G401.6 (cell line): ENCODE measurements at regions not wholly inside any gene's neighbourhood (a gene's known extent, or its start where the extent isn't known, plus 50 kb on each side); places are given as distances from the start of the nearest gene placed in this dataset.
"Not testable (repeated sequence)": the region's sequence is repeated elsewhere in the genome, so short reads cannot be mapped to it uniquely, and the experiment has no call there.

ENCODE experiments used
- FAIRE-seq: peaks from 2 replicates; lab custom pipeline; 2012; peaks lifted over from hg19 to GRCh38; lab: Jason Lieb, UNC

- no peak for FAIRE-seq
Measured at GRCh38 chr7:25598765-25599164, 370.5 kb upstream of the NPVF start.

GRCh38 chr7:25600262-25600920 is 372.1 kb upstream of the NPVF start:
- peak; percentile 78 for FAIRE-seq

- peak; percentile 93 for FAIRE-seq
Measured at GRCh38 chr7:25602730-25603426, 374.6 kb upstream of the NPVF start.

- FAIRE-seq = not testable (repeated sequence)
Measured at GRCh38 chr7:25603427-25603740, 375.1 kb upstream of the NPVF start.

- no peak for FAIRE-seq
Measured at GRCh38 chr7:25611196-25611595, 382.9 kb upstream of the NPVF start.

GRCh38 chr7:25613912-25614311 is 385.6 kb upstream of the NPVF start:
- no peak for FAIRE-seq

- no peak for FAIRE-seq
Measured at GRCh38 chr7:25614415-25614814, 386.1 kb upstream of the NPVF start.

- no peak for FAIRE-seq
Measured at GRCh38 chr7:25615003-25615402, 386.7 kb upstream of the NPVF start.

- FAIRE-seq = no peak
Measured at GRCh38 chr7:25615593-25615992, 387.3 kb upstream of the NPVF start.

GRCh38 chr7:25617214-25617613 is 388.9 kb upstream of the NPVF start:
- FAIRE-seq = no peak

GRCh38 chr7:25617673-25618072 is 389.4 kb upstream of the NPVF start:
- FAIRE-seq = no peak

GRCh38 chr7:25619381-25619780 is 391.1 kb upstream of the NPVF start:
- no peak for FAIRE-seq

GRCh38 chr7:25619963-25620799 is 391.9 kb upstream of the NPVF start:
- no peak for FAIRE-seq

GRCh38 chr7:25621993-25622392 is 393.7 kb upstream of the NPVF start:
- peak; percentile 6 for FAIRE-seq

- FAIRE-seq = no peak
Measured at GRCh38 chr7:25622695-25623094, 394.4 kb upstream of the NPVF start.

GRCh38 chr7:25624051-25624450 is 395.8 kb upstream of the NPVF start:
- FAIRE-seq = no peak

GRCh38 chr7:25624833-25625232 is 396.5 kb upstream of the NPVF start:
- no peak for FAIRE-seq

- FAIRE-seq = no peak
Measured at GRCh38 chr7:25625306-25625992, 397.2 kb upstream of the NPVF start.

- FAIRE-seq = no peak
Measured at GRCh38 chr7:25626451-25627131, 398.3 kb upstream of the NPVF start.

GRCh38 chr7:25628446-25628845 is 400.2 kb upstream of the NPVF start:
- FAIRE-seq = no peak

GRCh38 chr7:25632616-25633015 is 404.3 kb upstream of the NPVF start:
- FAIRE-seq = no peak

- FAIRE-seq = no peak
Measured at GRCh38 chr7:25633426-25634036, 405.2 kb upstream of the NPVF start.
